Caco-2 (cell line): ENCODE measurements at regions not wholly inside any gene's neighbourhood (a gene's known extent, or its start where the extent isn't known, plus 50 kb on each side); places are given as distances from the start of the nearest gene placed in this dataset.

Source experiments
- BruUV-seq: library from RNA; stranded (reverse); fragments of 400-500 nt; replicated peaks from 2 replicates; lab custom pipeline; 2021; lab: Mats Ljungman, UMichigan
- CTCF ChIA-PET: fragments of 300-600 bp; sonication (Branson Sonifier 250); formaldehyde crosslinking; loops from one replicate; lab custom pipeline; 2022; ENCODE audit warnings: antibody characterized with exemption; lab: Charles Lee
- POLR2A ChIA-PET: fragments of 300-600 bp; sonication (Branson Sonifier 250); formaldehyde crosslinking; loops from one replicate; lab custom pipeline; 2022; ENCODE audit warnings: antibody characterized with exemption; lab: Charles Lee
- DNase-seq, 2 experiments: peaks; one replicate each; pipeline versions ENCODE4 v3.0.0 to v3.0.0-alpha.2; 2020 to 2022
- H3K27me3 ChIP-seq: replicated peaks from 2 replicates; pipeline ENCODE4 v1.6.0; 2011; ENCODE audit warnings: low read length; ENCODE audit not compliant: control insufficient read depth, insufficient read depth
- H3K36me3 ChIP-seq: 2 replicates; pipeline ENCODE4 v1.5.1; 2011; ENCODE audit warnings: low read length; ENCODE audit not compliant: control insufficient read depth, insufficient read depth
- H3K4me1 ChIP-seq: fragments of 250-450 bp; sonication (Bioruptor Pico); 2 replicates; pipeline ENCODE4 v1.5.1; 2020; ENCODE audit warnings: mild to moderate bottlenecking
- H3K4me3 ChIP-seq: 2 replicates; pipeline ENCODE4 v1.5.1; 2011; ENCODE audit warnings: low read depth, mild to moderate bottlenecking, control low read depth, low read length
- H3K9me3 ChIP-seq: fragments of 250-450 bp; sonication (Bioruptor Pico); 2 replicates; pipeline ENCODE4 v1.5.1; 2020; ENCODE audit warnings: mild to moderate bottlenecking, moderate library complexity
- H3K27ac Mint-ChIP-seq: one replicate; pipeline ENCODE4 v1.8.0; 2022; ENCODE audit warnings: mixed read lengths; ENCODE audit not compliant: unreplicated experiment
- H3K27me3 Mint-ChIP-seq: one replicate; pipeline ENCODE4 v1.8.0; 2022; ENCODE audit warnings: mixed read lengths; ENCODE audit not compliant: insufficient read depth, unreplicated experiment
- H3K36me3 Mint-ChIP-seq: one replicate; pipeline ENCODE4 v1.8.0; 2022; ENCODE audit warnings: mild to moderate bottlenecking, mixed read lengths; ENCODE audit not compliant: insufficient read depth, unreplicated experiment
- H3K4me1 Mint-ChIP-seq: one replicate; pipeline ENCODE4 v1.8.0; 2022; ENCODE audit warnings: low read depth, mixed read lengths; ENCODE audit not compliant: unreplicated experiment
- H3K4me3 Mint-ChIP-seq: one replicate; pipeline ENCODE4 v1.8.0; 2022; ENCODE audit warnings: mild to moderate bottlenecking, moderate library complexity, mixed read lengths; ENCODE audit not compliant: unreplicated experiment
- H3K9me3 Mint-ChIP-seq: one replicate; pipeline ENCODE4 v1.8.0; 2022; ENCODE audit warnings: mixed read lengths; ENCODE audit not compliant: unreplicated experiment
- CTCF ChIP-seq, 2 experiments: fragments of 200-600 bp in 1 of 2; IDR thresholded peaks; 1 replicate in 1 of 2; 2 replicates in 1 of 2; pipeline versions ENCODE4 v1.5.1 to v1.8.0; 2011 to 2022; ENCODE audit warnings: antibody characterized with exemption in 1 of 2, control low read depth in 1 of 2, inconsistent platforms in 1 of 2, low read depth in 1 of 2, low read length in 1 of 2, mild to moderate bottlenecking in 1 of 2, moderate library complexity in 1 of 2; ENCODE audit not compliant: insufficient read depth in 1 of 2, severe bottlenecking in 1 of 2, unreplicated experiment in 1 of 2
- intact Hi-C: fragments of 100-400 bp; cut with micrococcal nuclease; formaldehyde crosslinking; loops from one replicate; pipeline ENCODE4 v1.10.0; 2022; ENCODE audit not compliant: unreplicated experiment

GRCh38 chr12:114562654-114563053 lies 121.3 kb downstream of the TBX3 start:
- H3K9me3 Mint-ChIP-seq: no peaks in the 10 kb centered on the region
- POLR2A ChIA-PET: no interaction called here
- peaks cover 2% of the 10 kb centered on the region for H3K27me3 Mint-ChIP-seq
- H3K27ac Mint-ChIP-seq: no peak overlapping the region
- H3K4me3 Mint-ChIP-seq: no peak overlapping the region
- no peaks in the 10 kb centered on the region for H3K4me1 Mint-ChIP-seq
- no peak for TF ChIP-seq CTCF (IDR thresholded peaks at IDR 0.05; ENCODE audit: insufficient read depth in 1 of 2, low read depth in 1 of 2, low read length in 1 of 2, severe bottlenecking in 1 of 2, unreplicated experiment in 1 of 2)
- Histone ChIP-seq H3K36me3 (no peaks in the 10 kb centered on the region), H3K27me3 (no peaks in the 10 kb centered on the region), H3K4me3 (no peak overlapping the region), H3K9me3 (no peaks in the 10 kb centered on the region), H3K4me1 (no peaks in the 10 kb centered on the region)
- CTCF ChIA-PET: no interaction called here
- intact Hi-C loops: no loop called here
- BruUV-seq: no TSS peak
- DNase-seq: no peak
- H3K36me3 Mint-ChIP-seq: no peaks in the 10 kb centered on the region

- no peak overlapping the region for H3K27ac Mint-ChIP-seq
- CTCF ChIA-PET: interaction anchor here (0.5 to 0.9 kb wide), 2 partner anchors 43 to 340 kb away, joined by 3 read pairs; no protein-coding TSS in a partner anchor
- Histone ChIP-seq H3K4me3 (no peak overlapping the region), H3K4me1 (peaks cover 6% of the 10 kb centered on the region; the same call in 1 of the 2 replicates), H3K9me3 (no peaks in the 10 kb centered on the region), H3K27me3 (no peaks in the 10 kb centered on the region), H3K36me3 (no peaks in the 10 kb centered on the region)
- H3K36me3 Mint-ChIP-seq: no peaks in the 10 kb centered on the region
- TF ChIP-seq CTCF (IDR thresholded peaks at IDR 0.05; ENCODE audit: insufficient read depth in 1 of 2, low read depth in 1 of 2, low read length in 1 of 2, severe bottlenecking in 1 of 2, unreplicated experiment in 1 of 2): no peak
- no peak overlapping the region for H3K4me3 Mint-ChIP-seq
- POLR2A ChIA-PET: no interaction called here
- DNase-seq: no peak
- no peaks in the 10 kb centered on the region for H3K9me3 Mint-ChIP-seq
- peaks cover 2% of the 10 kb centered on the region for H3K27me3 Mint-ChIP-seq
- peaks cover 7% of the 10 kb centered on the region for H3K4me1 Mint-ChIP-seq
- intact Hi-C loops: no loop called here
- no TSS peak for BruUV-seq
Measured at GRCh38 chr12:114555451-114555850, 128.5 kb downstream of the TBX3 start.

GRCh38 chr12:114547636-114548035 lies 136.3 kb downstream of the TBX3 start:
- POLR2A ChIA-PET: no interaction called here
- no peak overlapping the region for H3K4me3 Mint-ChIP-seq
- intact Hi-C loops: no loop called here
- no peaks in the 10 kb centered on the region for H3K4me1 Mint-ChIP-seq
- Histone ChIP-seq H3K4me3 (no peak overlapping the region), H3K36me3 (no peaks in the 10 kb centered on the region), H3K27me3 (no peaks in the 10 kb centered on the region), H3K4me1 (no peaks in the 10 kb centered on the region), H3K9me3 (no peaks in the 10 kb centered on the region)
- no peaks in the 10 kb centered on the region for H3K36me3 Mint-ChIP-seq
- TF ChIP-seq CTCF (IDR thresholded peaks at IDR 0.05; ENCODE audit: insufficient read depth in 1 of 2, low read depth in 1 of 2, low read length in 1 of 2, severe bottlenecking in 1 of 2, unreplicated experiment in 1 of 2): no peak
- DNase-seq: no peak
- H3K27ac Mint-ChIP-seq: no peak overlapping the region
- CTCF ChIA-PET: no interaction called here
- BruUV-seq: no TSS peak
- no peaks in the 10 kb centered on the region for H3K27me3 Mint-ChIP-seq
- no peaks in the 10 kb centered on the region for H3K9me3 Mint-ChIP-seq
